Upper lobe of left lung (tissue), 4 donors: ENCODE measurements at regions not wholly inside any gene's neighbourhood (a gene's known extent, or its start where the extent isn't known, plus 50 kb on each side); places are given as distances from the start of the nearest gene placed in this dataset.

Source experiments
- CTCF ChIP-seq, 6 experiments: fragments of 450-650 bp in 4 of 6; fragments of 200-600 bp in 2 of 6; sonication (generic) in 2 of 6; IDR thresholded peaks; one replicate each; pipeline ENCODE4 v1.5.1; 2016 to 2019; ENCODE audit warnings: antibody characterized with exemption in 6 of 6
- EP300 ChIP-seq, 4 donors: sonication (generic); formaldehyde crosslinking; IDR thresholded peaks; one replicate each; pipeline ENCODE4 v1.5.1; 2017; ENCODE audit warnings: antibody characterized with exemption in 4 of 4, control low read depth in 2 of 4
- POLR2A ChIP-seq, 4 donors: fragments of 450-650 bp; IDR thresholded peaks; one replicate each; pipeline ENCODE4 v1.5.1; 2016 to 2017; ENCODE audit warnings: antibody characterized with exemption in 4 of 4, mild to moderate bottlenecking in 2 of 4
- POLR2AphosphoS5 ChIP-seq, 2 donors: sonication (generic); formaldehyde crosslinking; IDR thresholded peaks; one replicate each; pipeline ENCODE4 v1.5.1; 2017; ENCODE audit warnings: antibody characterized with exemption in 2 of 2

GRCh38 chr5:163569284-163569683, 63.9 kb downstream of the MAT2B start:
- TF ChIP-seq POLR2A (IDR thresholded peaks at IDR 0.05) (no peak), EP300 (IDR thresholded peaks at IDR 0.05) (no peak), CTCF (IDR thresholded peaks at IDR 0.05) (no peak), POLR2AphosphoS5 (IDR thresholded peaks at IDR 0.05) (no peak)
